ENCODE measurements at regions not wholly inside any gene's neighbourhood (a gene's known extent, or its start where the extent isn't known, plus 50 kb on each side); places are given as distances from the start of the nearest gene placed in this dataset.

DNA sequence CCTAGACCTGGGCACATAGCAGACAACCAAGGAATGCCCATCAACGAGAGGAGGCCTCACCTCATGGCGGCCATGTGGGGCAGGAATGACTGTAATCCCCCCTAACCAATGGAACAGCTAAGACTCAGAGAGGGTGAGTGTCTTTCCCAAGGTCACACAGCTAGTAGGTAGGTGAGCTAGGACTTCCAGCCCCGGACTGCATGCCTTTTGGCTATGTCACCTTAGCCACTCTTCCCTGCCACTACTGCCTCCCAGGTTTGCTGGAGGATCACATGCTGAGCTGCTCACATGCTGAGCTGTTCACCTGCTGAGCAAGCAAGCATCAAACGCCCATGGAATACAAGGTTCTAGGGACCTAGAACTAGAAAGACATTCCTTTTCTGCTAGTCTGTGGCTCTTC lies 188.5 kb upstream of the PMEPA1 start:
- no peak overlapping the region for H3K4me3 Mint-ChIP-seq
- peaks cover 5% of the 10 kb centered on the region; the same call in 2 of the 3 replicates for H3K9me3 Mint-ChIP-seq
- TF ChIP-seq CTCF (conservative IDR thresholded peaks at IDR 0.05; ENCODE audit: low read depth in 2 of 2) (no peak), JUNB (IDR thresholded peaks at IDR 0.05; ENCODE audit: unreplicated experiment) (no peak), EZH2phosphoT487 (IDR thresholded peaks at IDR 0.05; ENCODE audit: unreplicated experiment) (no peak), ETS1 (IDR thresholded peaks at IDR 0.05) (no peak), NANOG (IDR thresholded peaks at IDR 0.05; ENCODE audit: borderline replicate concordance) (no peak), CREB1 (CRISPR knock-in tag; IDR thresholded peaks at IDR 0.05; ENCODE audit: low read depth) (no peak), ZNF462 (CRISPR knock-in tag; IDR thresholded peaks at IDR 0.05) (no peak)
- TF ChIP-seq, protein P1, sequence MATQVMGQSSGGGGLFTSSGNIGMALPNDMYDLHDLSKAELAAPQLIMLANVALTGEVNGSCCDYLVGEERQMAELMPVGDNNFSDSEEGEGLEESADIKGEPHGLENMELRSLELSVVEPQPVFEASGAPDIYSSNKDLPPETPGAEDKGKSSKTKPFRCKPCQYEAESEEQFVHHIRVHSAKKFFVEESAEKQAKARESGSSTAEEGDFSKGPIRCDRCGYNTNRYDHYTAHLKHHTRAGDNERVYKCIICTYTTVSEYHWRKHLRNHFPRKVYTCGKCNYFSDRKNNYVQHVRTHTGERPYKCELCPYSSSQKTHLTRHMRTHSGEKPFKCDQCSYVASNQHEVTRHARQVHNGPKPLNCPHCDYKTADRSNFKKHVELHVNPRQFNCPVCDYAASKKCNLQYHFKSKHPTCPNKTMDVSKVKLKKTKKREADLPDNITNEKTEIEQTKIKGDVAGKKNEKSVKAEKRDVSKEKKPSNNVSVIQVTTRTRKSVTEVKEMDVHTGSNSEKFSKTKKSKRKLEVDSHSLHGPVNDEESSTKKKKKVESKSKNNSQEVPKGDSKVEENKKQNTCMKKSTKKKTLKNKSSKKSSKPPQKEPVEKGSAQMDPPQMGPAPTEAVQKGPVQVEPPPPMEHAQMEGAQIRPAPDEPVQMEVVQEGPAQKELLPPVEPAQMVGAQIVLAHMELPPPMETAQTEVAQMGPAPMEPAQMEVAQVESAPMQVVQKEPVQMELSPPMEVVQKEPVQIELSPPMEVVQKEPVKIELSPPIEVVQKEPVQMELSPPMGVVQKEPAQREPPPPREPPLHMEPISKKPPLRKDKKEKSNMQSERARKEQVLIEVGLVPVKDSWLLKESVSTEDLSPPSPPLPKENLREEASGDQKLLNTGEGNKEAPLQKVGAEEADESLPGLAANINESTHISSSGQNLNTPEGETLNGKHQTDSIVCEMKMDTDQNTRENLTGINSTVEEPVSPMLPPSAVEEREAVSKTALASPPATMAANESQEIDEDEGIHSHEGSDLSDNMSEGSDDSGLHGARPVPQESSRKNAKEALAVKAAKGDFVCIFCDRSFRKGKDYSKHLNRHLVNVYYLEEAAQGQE (IDR thresholded peaks at IDR 0.05; ENCODE audit: unreplicated experiment): no peak
- no peaks in the 10 kb centered on the region for H3K27me3 ChIP-seq (ENCODE audit: insufficient read depth)
- H3K79me2 ChIP-seq (replicated peaks; ENCODE audit: insufficient read depth): no peaks in the 10 kb centered on the region
- peaks cover 7% of the 10 kb centered on the region for H3K27me3 Mint-ChIP-seq (ENCODE audit: insufficient read depth, low read depth, poor library complexity)
- no peak overlapping the region for H3K27ac Mint-ChIP-seq
- H3K4me3 ChIP-seq: no peak overlapping the region
- H3K36me3 Mint-ChIP-seq (ENCODE audit: low read depth): no peaks in the 10 kb centered on the region
- DNase-seq (ENCODE audit: low spot score) (no peak), ATAC-seq (no peak)
- H3K4me2 ChIP-seq: no peak overlapping the region
- H4K20me1 ChIP-seq (replicated peaks; ENCODE audit: insufficient read depth): no peaks in the 10 kb centered on the region
- H3K9me2 ChIP-seq (ENCODE audit: insufficient read depth): no peaks in the 10 kb centered on the region; the same call in 1 of the 2 replicates
- no peak overlapping the region for H2AFZ ChIP-seq
- H3K4me1 ChIP-seq (ENCODE audit: insufficient read depth): no peaks in the 10 kb centered on the region
- no peaks in the 10 kb centered on the region for H3K36me3 ChIP-seq (ENCODE audit: insufficient read depth)
- H3K27ac ChIP-seq (ENCODE audit: low read depth): no peak overlapping the region
- H3F3A ChIP-seq (replicated peaks; ENCODE audit: low read depth): no peaks in the 10 kb centered on the region
- H3K4me1 Mint-ChIP-seq: peaks cover 8% of the 10 kb centered on the region
